Common myeloid progenitor, CD34-positive (primary cell): ENCODE measurements at regions not wholly inside any gene's neighbourhood (a gene's known extent, or its start where the extent isn't known, plus 50 kb on each side); places are given as distances from the start of the nearest gene placed in this dataset.
"Not testable (repeated sequence)": the region's sequence is repeated elsewhere in the genome, so short reads cannot be mapped to it uniquely, and the experiment has no call there.

Experiments used
- CTCF ChIA-PET: fragments of 350-600 bp; sonication (Branson Sonifier 250); formaldehyde crosslinking; loops from one replicate; lab custom pipeline; 2021; ENCODE audit warnings: antibody characterized with exemption; lab: Charles Lee
- POLR2A ChIA-PET: fragments of 350-600 bp; sonication (Branson Sonifier 250); formaldehyde crosslinking; loops from one replicate; lab custom pipeline; 2021; ENCODE audit warnings: antibody characterized with exemption; lab: Charles Lee
- DNase-seq, 3 donors: peaks; one replicate each; pipeline versions ENCODE4 v3.0.0 to v3.0.0-alpha.2; 2013
- H3K27ac ChIP-seq, 2 experiments: 1 replicate in 1 of 2; 2 replicates in 1 of 2; pipeline ENCODE4 v1.7.0; 2013; ENCODE audit warnings: inconsistent platforms in 2 of 2, low read length in 2 of 2, mild to moderate bottlenecking in 2 of 2, low read depth in 1 of 2, moderate library complexity in 1 of 2; ENCODE audit not compliant: severe bottlenecking in 2 of 2, insufficient read depth in 1 of 2, poor library complexity in 1 of 2
- H3K27me3 ChIP-seq, 5 experiments: replicated peaks in 2 of 5; 1 replicate in 3 of 5; 2 replicates in 2 of 5; pipeline versions ENCODE4 v1.6.1 to v1.7.0; 2013; ENCODE audit warnings: low read length in 4 of 5, mild to moderate bottlenecking in 2 of 5, moderate library complexity in 2 of 5, inconsistent platforms in 1 of 5; ENCODE audit not compliant: insufficient read depth in 5 of 5, control insufficient read depth in 4 of 5
- H3K36me3 ChIP-seq, 4 experiments: 1 replicate in 2 of 4; 2 replicates in 2 of 4; pipeline versions ENCODE4 v1.6.1 to v1.7.0; 2013; ENCODE audit warnings: low read length in 3 of 4, control low read depth in 1 of 4, mild to moderate bottlenecking in 1 of 4; ENCODE audit not compliant: control insufficient read depth in 4 of 4, insufficient read depth in 4 of 4
- H3K4me1 ChIP-seq, 4 experiments: 1 replicate in 3 of 4; 2 replicates in 1 of 4; pipeline versions ENCODE4 v1.6.1 to v1.7.1; 2013; ENCODE audit warnings: low read length in 3 of 4, mild to moderate bottlenecking in 3 of 4, control low read depth in 1 of 4, inconsistent platforms in 1 of 4, moderate library complexity in 1 of 4; ENCODE audit not compliant: control insufficient read depth in 4 of 4, insufficient read depth in 4 of 4; ENCODE audit errors: control extremely low read depth in 1 of 4
- H3K4me3 ChIP-seq, 7 experiments: 1 replicate in 4 of 7; 2 replicates in 3 of 7; pipeline versions ENCODE4 v1.5.1 to v1.7.0; 2013; ENCODE audit warnings: mild to moderate bottlenecking in 7 of 7, low read length in 6 of 7, moderate library complexity in 6 of 7, inconsistent platforms in 2 of 7, low read depth in 2 of 7, control low read depth in 1 of 7; ENCODE audit not compliant: insufficient read depth in 4 of 7, control insufficient read depth in 1 of 7; ENCODE audit errors: extremely low read depth in 1 of 7
- H3K9me3 ChIP-seq, 5 experiments: 1 replicate in 4 of 5; 2 replicates in 1 of 5; pipeline versions ENCODE4 v1.6.1 to v1.7.1; 2013; ENCODE audit warnings: low read length in 4 of 5, mild to moderate bottlenecking in 2 of 5, inconsistent platforms in 1 of 5, low read depth in 1 of 5, moderate library complexity in 1 of 5; ENCODE audit not compliant: control insufficient read depth in 4 of 5, insufficient read depth in 2 of 5; ENCODE audit errors: control extremely low read depth in 1 of 5
- WGBS: methylation state at CpG from one replicate; pipeline ENCODE4 v1.1.5; 2013; ENCODE audit not compliant: insufficient coverage; 5-methylcytosine and 5-hydroxymethylcytosine counted together

GRCh38 chr7:150110375-150110820 is 212.8 kb upstream of the LRRC61 start:
- H3K27me3 ChIP-seq, H3K36me3 ChIP-seq, H3K9me3 ChIP-seq, POLR2A ChIA-PET, H3K27ac ChIP-seq, H3K4me1 ChIP-seq, H3K4me3 ChIP-seq, CTCF ChIA-PET: not testable (repeated sequence)
- DNase-seq, result peak in 1 of 3 donors; percentile 1
- WGBS, result no CpG with 5 or more reads among the region's 5 CpGs

GRCh38 chr7:150110882-150111281 is 212.3 kb upstream of the LRRC61 start:
- no CpG with 5 or more reads among the region's 8 CpGs for WGBS
- POLR2A ChIA-PET, DNase-seq, H3K4me3 ChIP-seq, H3K27me3 ChIP-seq, H3K36me3 ChIP-seq, H3K4me1 ChIP-seq, CTCF ChIA-PET, H3K27ac ChIP-seq, H3K9me3 ChIP-seq: not testable (repeated sequence)

GRCh38 chr7:150111373-150112139 is 211.6 kb upstream of the LRRC61 start:
- CTCF ChIA-PET, H3K27me3 ChIP-seq, DNase-seq, POLR2A ChIA-PET, H3K9me3 ChIP-seq, H3K27ac ChIP-seq, H3K36me3 ChIP-seq, H3K4me1 ChIP-seq, H3K4me3 ChIP-seq: not testable (repeated sequence)
- WGBS, result 53% methylated on average over 8 of the region's 33 CpGs

GRCh38 chr7:150113301-150113700 is 209.9 kb upstream of the LRRC61 start:
- DNase-seq, CTCF ChIA-PET, H3K36me3 ChIP-seq, H3K9me3 ChIP-seq, H3K27ac ChIP-seq, H3K27me3 ChIP-seq, H3K4me1 ChIP-seq, H3K4me3 ChIP-seq, POLR2A ChIA-PET: not testable (repeated sequence)
- WGBS, result no CpG with 5 or more reads among the region's 2 CpGs

- DNase-seq, CTCF ChIA-PET, H3K27ac ChIP-seq, H3K9me3 ChIP-seq, H3K36me3 ChIP-seq, H3K4me1 ChIP-seq, H3K27me3 ChIP-seq, POLR2A ChIA-PET, H3K4me3 ChIP-seq: not testable (repeated sequence)
- no CpG with 5 or more reads among the region's 3 CpGs for WGBS
These were observed 208.6 kb upstream of the LRRC61 start for GRCh38 chr7:150114591-150114990.

- H3K9me3 ChIP-seq, H3K36me3 ChIP-seq, POLR2A ChIA-PET, DNase-seq, H3K27me3 ChIP-seq, H3K4me3 ChIP-seq, H3K4me1 ChIP-seq, CTCF ChIA-PET, H3K27ac ChIP-seq: not testable (repeated sequence)
- WGBS, result no CpG with 5 or more reads among the region's 1 CpG
These were observed 203.2 kb upstream of the LRRC61 start for GRCh38 chr7:150119966-150120365.

GRCh38 chr7:150125831-150126230 is 197.3 kb upstream of the LRRC61 start:
- H3K27me3 ChIP-seq, H3K9me3 ChIP-seq, H3K4me3 ChIP-seq, CTCF ChIA-PET, H3K4me1 ChIP-seq, H3K27ac ChIP-seq, POLR2A ChIA-PET, DNase-seq, H3K36me3 ChIP-seq: not testable (repeated sequence)
- 97% methylated on average over 4 of the region's 8 CpGs for WGBS
